ENCODE measurements at regions not wholly inside any gene's neighbourhood (a gene's known extent, or its start where the extent isn't known, plus 50 kb on each side); places are given as distances from the start of the nearest gene placed in this dataset.

GRCh38 chr13:90531744-90532143, 815.7 kb upstream of the MIR17HG start:
- DNase-seq, result no peak

DNA sequence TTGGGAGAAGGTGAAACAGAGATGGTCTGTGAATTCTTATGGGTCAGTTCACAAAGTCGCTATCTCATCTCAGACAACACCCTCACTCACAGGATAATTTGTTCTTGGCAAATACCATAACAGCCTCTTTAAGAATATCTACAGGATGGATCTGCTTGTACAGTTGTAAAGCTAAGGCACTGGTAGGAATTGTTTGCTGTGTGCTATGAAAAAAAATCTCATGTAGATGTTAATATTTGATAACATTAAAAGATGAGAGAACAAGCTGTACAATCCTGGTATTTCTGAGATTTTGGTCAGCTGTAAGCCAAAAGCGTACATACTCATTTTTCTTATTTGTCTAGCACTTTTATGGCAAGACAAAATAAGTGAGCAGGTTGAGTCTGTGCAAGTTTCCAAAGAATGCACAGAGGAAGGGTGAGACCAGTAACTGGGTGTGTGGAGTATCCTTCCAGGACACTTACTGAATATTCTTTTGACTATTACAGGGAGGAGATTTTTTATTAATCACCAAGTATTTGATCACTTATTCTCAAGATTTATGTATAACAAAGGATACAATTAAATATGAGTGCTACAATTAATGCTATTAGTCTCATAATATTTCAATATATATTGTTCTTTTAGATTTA, 814.5 kb upstream of the MIR17HG start:
- DNase-seq, result no peak

- no peak for DNase-seq
Observed at GRCh38 chr13:90533866-90534265, 813.6 kb upstream of the MIR17HG start.

- no peak for DNase-seq
Observed at GRCh38 chr13:90534617-90535370, 812.7 kb upstream of the MIR17HG start.

- DNase-seq, result no peak
Observed at GRCh38 chr13:90535421-90535820, 812.1 kb upstream of the MIR17HG start.

DNA sequence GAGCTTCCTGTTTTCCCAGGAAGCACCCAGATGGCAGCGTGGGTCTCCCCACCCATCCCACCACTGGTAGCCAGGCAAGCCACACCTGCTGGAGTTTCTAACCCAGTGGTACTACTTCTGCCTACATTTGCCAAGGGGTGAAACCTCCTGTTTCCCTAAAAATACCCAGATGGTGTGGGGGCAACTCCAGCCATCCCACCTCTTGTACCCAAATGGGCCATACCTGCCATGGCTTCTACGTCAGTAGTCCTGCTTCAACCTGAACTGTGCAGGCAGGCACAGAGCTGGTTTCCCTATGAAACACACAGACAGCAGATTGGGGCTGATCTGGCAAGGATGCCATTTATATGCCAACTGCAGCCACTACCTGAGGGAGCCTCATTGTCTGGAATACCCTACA, 809.4 kb upstream of the MIR17HG start:
- no peak for DNase-seq

GRCh38 chr13:90541346-90541745, 806.1 kb upstream of the MIR17HG start:
- no peak for DNase-seq

- no peak for DNase-seq
Observed at GRCh38 chr13:90542959-90543505, 804.5 kb upstream of the MIR17HG start.

DNA sequence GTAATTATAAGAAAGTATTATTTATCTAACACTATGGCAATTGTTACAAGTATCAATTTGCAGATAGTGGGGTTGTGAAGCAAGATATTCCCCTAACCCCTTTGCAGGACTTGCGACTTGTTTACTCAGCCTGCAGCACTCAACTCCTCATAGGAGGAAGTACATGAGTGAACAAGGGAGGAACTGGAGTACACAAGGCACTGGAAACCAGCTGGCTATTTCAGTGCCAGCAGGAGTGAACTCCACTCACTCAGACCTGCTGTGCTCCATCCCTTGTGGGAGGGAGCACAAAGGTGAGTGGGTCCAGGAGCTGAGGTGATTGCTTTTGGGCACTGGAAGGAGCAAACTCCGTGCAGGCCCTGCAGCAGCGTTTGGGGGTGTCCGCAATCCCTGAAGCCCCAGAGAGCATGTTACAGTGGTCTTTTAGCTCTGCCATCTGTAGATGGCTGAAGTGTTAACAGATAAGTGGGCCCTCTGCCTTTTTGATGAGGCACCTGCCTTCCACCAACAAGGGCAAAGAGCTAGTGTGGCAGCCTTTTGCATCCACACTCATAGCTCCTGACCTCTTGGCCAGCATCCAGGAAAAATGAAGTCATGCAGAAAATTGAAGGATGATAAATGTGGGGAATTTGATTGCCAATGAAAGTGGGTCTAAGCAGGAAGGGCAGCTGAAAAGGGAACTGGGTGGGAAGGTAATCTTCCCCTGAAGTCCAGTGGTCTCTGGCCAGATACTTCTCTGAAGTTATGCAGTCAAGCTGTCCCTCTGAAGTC, 802.2 kb upstream of the MIR17HG start:
- no peak for DNase-seq

DNA sequence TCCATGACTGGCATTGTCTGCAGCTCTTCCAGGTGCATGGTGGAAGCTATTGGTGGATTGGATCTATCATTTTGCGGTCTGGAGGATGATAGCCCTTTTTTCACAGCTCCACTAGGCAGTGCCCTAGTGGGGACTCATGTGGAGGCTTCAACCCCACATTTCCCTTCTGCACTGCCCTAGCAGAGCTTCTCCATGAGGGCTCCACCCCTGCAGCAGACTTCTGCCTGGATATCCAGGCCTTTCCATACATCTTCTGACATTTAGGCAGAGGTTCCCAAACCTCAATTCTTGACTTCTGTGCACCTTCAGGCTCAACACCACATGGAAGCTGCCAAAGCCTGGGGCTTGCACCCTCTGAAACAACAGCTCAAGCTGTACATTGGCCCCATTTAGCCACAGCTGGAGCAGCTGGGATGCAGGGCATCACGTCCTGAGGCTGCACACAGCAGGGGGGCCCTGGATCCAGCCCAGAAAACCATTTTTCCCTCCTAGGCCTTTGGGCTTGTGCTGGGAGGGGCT, 800.2 kb upstream of the MIR17HG start:
- no peak for DNase-seq

DNA sequence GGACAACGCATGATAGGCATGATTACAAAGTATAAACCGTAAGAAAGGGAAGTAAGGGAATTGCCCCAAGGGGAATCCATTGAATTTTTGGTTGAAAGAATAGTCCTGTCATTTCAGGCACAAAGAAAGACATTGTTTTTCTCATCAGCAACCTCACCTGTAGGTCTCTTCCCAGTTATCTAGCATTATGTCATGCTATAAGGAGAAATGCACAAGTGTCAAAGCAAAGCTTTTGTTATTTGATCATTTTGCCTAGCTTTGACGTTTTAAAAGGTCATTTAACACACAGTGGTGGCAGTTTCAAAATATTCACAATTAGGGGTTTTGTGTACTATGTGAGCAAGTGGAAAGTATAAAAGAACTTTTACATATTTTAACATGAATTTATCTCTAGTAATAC, 796.2 kb upstream of the MIR17HG start:
- no peak for DNase-seq

GRCh38 chr13:90552702-90553101, 794.8 kb upstream of the MIR17HG start:
- DNase-seq, result no peak

DNA sequence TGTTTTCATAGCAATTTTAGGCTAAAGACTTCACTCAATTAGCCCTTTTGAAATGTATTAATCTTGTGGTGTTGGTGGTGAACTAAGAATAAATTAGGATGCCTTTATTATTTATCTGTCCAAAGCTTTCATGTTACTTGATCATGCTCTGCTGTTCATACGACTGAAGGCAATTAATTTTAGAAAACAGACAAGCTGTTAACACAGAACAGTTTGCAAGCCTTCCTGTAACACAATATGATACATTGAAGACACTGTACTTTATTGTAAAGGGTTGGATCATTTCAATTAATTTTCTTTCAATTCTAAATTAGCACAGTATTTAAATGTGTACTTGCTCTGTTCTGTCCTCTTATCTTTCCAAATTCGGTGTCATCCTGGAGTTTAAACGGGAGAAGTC, 794.3 kb upstream of the MIR17HG start:
- no peak for DNase-seq

GRCh38 chr13:90557626-90558025, 789.9 kb upstream of the MIR17HG start:
- no peak for DNase-seq

DNA sequence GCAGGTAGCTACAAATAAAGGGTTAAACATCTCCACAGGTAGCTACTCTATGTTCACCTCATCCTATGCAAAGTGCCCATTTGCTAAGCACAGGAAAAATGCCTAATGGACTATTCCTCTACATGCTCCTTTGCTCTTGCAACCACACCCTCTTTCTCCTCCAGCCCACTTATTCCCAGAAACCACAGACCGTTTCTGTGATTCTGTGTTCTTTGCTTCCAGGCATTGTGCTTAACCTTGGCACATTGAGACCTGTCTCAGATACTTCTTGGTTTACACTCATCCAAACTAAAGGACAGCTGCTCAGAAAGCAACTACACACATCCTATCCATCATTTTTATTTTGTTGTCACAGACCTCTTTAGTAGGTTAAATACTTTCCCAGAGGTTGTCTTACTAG, 785.0 kb upstream of the MIR17HG start:
- DNase-seq, result no peak

DNA sequence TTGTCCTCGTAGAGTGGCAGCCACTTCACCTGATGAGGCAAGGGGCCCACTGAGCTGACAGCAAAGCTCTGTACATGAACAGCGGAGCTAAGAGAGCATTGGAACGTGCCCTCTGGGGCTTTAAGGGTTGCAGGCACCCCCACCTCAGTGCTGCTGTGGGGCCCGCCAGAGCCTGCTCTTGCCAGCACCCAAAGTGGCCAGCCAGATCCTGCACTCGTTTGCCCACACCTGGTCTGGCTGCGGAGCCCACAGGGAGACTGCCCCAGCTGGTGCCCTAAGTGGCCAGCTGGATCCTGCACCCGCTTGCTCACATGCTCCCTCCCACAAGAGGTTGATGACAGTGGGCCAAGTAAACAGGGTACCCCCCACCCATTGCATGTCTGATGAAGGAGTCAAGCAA, 783.4 kb upstream of the MIR17HG start:
- no peak for DNase-seq

DNA sequence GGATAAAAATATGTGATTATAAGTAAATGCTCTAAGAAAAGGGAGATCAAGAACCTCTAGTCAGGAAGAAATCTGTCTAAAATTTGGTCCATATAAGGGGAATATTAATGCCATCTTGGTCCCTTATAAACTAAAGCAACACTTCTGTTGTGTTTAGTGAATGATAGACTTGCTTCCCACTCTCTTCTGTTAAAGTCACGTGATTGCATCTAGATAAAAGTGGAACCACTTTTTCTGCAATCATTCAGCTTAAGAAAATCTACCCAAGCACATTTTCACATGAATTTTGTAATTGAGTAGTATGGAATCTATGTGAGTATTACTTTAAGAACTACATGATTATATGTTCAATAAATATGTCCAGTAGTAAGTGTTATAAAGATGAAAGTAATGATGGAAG, 782.9 kb upstream of the MIR17HG start:
- no peak for DNase-seq

DNA sequence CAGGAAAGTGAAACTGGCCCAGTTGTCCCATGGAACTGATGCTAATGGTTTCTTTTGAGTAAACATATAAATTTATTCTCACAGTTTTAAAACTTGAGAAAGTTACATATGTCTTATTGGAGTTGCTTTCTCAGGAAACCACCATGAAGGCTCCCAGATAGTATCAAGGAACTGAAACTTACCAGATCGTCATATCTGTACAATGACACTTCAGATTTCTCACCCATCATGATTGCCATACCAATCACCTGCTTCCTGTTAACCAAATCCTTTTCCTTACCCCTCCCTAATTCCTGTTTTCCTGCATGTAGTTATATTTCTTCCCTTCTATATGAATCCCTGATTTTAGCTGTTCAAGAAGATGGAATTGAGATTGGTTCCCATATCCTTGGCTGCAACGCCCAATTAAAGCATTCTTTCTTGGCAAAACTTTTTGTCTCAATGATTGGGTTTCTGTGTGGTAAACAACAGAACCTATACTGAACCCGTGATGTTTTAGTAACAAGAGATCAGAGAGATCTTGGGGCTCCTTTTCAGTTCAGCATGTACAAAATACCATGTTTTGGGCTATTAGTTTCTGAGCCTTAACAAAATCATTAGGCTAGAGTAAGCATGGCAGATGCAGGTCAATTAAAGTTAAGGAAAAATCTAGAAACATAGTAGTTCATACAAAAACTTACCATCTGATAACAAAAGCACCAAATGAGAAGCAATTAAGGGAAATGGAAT, 781.3 kb upstream of the MIR17HG start:
- no peak for DNase-seq

DNA sequence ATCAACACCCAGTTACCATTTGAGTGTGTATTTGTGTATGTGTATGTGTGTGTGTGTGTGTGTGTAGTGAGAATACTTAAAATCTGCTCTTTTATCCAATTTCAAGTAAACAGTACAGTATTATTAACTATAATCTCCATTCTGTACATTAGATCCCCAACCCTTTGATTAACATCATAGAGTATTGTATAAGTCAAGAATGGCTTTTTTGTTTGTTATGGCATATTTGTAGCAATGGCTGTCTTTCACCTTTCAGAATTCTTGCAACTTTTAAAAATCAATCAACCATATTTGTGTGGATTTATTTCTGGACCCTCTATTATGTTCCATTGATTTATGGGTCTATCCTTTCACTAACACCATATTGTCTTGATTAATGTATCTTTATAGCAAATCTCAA, 779.3 kb upstream of the MIR17HG start:
- DNase-seq, result no peak

DNA sequence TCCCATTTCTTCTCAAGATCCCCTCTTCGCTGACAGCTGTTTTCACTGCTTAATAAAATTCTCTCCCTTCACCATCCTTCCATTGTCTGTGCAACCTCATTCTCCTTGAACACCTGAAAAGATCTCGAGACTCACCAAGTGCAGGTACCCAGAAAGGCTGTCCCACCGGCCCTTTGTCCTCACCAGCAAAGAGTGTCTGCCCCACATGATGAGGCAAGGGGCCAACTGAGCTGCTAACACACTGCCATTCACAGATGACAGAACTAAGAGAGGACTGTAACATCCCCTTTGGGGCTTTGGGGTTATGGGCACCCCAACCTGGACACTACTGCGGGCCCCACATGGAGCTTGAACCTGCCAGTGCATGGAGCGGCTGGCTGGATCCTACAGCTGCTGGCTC, 771.4 kb upstream of the MIR17HG start:
- no peak for DNase-seq

GRCh38 chr13:90577726-90578125, 769.8 kb upstream of the MIR17HG start:
- DNase-seq, result no peak

DNA sequence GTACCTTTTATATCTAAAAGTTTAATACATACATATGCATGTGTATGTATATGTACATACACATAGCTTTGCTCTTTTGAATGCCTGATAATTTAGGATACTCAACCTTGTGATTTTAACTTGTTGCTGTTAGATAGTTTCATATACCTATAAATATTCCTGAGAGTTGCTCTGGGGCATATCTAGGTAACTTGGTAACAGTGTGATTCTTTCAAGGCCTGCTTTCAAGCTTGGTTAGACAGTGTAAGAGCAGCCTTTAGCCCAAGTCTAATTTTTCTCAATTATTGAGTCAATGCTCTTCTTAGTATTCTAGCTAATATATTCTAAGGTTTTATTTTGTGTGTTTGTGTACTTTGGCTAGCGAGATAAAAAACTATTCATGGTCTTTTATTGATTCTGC, 762.1 kb upstream of the MIR17HG start:
- no peak for DNase-seq

All from CD4-positive, alpha-beta T cell treated with Interleukin-21 for 1 hour (primary cell).